ENCODE measurements at regions not wholly inside any gene's neighbourhood (a gene's known extent, or its start where the extent isn't known, plus 50 kb on each side); places are given as distances from the start of the nearest gene placed in this dataset.

GRCh38 chr16:64534180-64534780 lies 587.6 kb downstream of the CDH11 start:
- DNase-seq = no peak

GRCh38 chr16:64532691-64533090 lies 589.2 kb downstream of the CDH11 start:
- no peak for DNase-seq

- DNase-seq = no peak
Observed at GRCh38 chr16:64532117-64532516, 589.7 kb downstream of the CDH11 start.

DNA sequence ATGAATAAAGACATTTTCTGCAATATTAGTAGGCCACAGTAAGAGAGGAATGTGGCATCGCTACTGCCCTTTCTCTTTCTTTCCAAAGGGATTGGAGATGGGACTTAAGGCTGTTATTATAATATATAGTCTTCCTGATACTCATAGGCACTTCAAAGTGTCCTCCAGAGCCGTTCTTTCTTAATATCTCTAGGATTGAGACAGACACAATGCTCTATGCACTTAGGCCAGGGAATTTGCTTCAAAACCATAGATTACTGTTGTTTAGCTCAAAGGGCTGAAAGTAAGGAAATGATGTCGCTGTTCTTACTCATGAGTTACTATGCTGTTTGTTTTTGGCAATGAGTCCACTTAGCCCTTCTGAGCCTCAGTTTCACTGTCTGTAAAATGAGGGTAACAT lies 590.5 kb downstream of the CDH11 start:
- no peak for DNase-seq

GRCh38 chr16:64522548-64522947 lies 599.3 kb downstream of the CDH11 start:
- no peak for DNase-seq

GRCh38 chr16:64513871-64514270 lies 608.0 kb downstream of the CDH11 start:
- no peak for DNase-seq

GRCh38 chr16:64507240-64508024 lies 614.4 kb downstream of the CDH11 start:
- DNase-seq = no peak

- no peak for DNase-seq
Observed at GRCh38 chr16:64499211-64499610, 622.7 kb downstream of the CDH11 start.

- DNase-seq = no peak
Observed at GRCh38 chr16:64498363-64498762, 623.5 kb downstream of the CDH11 start.

DNA sequence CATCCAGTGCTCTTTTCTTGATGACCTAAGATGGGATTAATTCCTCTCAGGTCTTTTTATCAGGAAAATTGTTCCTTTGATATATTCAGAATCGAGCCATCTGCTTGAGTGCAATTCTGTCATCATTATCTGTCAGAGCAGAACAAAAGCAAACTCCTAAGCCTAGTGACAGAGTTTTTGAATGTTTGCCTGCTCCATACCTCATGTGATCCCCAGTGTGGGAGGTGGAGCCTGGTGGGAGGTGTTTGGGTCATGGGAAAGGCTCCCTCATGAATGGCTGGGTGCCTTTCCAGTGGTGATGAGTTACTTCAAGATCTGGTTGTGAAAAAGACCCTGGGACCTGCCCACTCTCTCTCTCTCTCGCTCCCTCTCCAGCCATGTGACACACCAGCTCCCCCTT lies 628.2 kb downstream of the CDH11 start:
- no peak for DNase-seq

- DNase-seq = no peak
Observed at GRCh38 chr16:64489449-64489848, 632.4 kb downstream of the CDH11 start.

GRCh38 chr16:64486561-64486960 lies 635.3 kb downstream of the CDH11 start:
- DNase-seq = no peak

DNA sequence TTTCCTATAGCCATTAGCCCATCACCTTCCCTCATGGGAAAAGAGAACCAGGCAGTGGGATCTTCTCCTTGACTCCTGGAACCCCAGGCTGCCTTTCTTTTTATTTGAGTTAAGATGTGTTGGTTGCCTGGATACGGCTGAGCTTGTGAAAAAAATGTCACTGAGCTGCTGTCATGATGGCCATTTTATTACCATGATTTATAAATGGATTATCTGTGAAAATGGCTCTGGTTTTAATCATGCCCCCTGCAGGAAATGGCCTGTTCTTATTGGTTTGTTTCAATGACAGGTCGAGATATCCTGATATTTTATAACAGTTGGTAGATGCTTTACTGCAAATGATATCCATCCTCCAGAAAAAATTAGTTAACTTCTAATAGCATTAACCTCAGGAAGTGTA lies 640.4 kb downstream of the CDH11 start:
- no peak for DNase-seq

GRCh38 chr16:64478252-64478906 lies 643.5 kb downstream of the CDH11 start:
- no peak for DNase-seq

- DNase-seq = no peak
Observed at GRCh38 chr16:64475627-64476351, 646.1 kb downstream of the CDH11 start.

- no peak for DNase-seq
Observed at GRCh38 chr16:64470916-64471315, 650.9 kb downstream of the CDH11 start.

GRCh38 chr16:64469906-64470702 lies 651.8 kb downstream of the CDH11 start:
- no peak for DNase-seq

- no peak for DNase-seq
Observed at GRCh38 chr16:64469351-64469750, 652.5 kb downstream of the CDH11 start.

DNA sequence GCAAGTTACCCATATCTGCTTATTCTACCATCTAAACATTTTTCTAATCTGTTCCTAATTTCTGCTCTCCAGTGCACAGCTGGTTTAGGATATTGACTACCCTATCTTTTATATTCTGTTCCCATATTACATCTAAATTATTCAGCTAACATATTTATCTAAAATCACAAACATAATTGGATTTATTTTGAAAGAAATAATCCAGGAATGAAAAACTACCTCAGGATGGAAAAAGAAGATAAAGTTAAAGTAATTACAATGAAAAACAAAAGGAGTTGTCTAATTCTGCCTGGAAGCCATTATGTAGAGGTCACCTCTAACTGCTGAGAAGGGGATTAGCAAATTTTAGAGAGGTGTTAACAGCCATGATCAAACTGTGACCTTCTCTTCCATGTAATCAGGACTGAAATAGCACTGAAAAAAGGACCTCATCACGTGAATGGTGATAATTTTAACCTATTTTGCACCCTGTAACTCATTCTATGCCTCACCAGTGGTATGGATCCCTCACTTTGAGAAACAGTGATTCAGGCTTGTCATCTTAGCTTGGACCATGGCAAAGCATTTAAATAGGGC lies 653.3 kb downstream of the CDH11 start:
- DNase-seq = no peak

DNA sequence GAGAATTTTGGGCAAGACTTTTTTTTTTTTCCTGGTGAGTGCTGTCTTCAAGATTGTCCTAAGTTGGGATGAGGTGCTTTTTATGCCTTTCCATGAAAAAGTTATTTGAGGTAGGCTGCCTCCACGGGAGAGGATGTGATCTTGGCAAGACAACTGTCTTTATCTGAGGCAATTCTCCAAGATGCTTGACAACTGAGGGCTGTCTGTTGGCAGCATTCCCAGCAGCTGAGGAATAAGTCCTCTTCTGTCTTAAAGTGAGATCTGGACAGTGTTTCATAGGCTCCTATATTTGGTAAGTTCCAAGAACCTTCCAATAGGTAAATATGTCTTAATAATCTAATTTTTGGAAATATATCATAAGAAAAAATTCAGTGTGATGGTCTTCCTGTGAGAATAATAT lies 662.0 kb downstream of the CDH11 start:
- DNase-seq = no peak

- DNase-seq = no peak
Observed at GRCh38 chr16:64459402-64459801, 662.5 kb downstream of the CDH11 start.

- DNase-seq = no peak
Observed at GRCh38 chr16:64455275-64455674, 666.6 kb downstream of the CDH11 start.
